HepG2 (cell line): ENCODE measurements at regions not wholly inside any gene's neighbourhood (a gene's known extent, or its start where the extent isn't known, plus 50 kb on each side); places are given as distances from the start of the nearest gene placed in this dataset.

ENCODE experiments used
- ATAC-seq: fragments of 200-7000 bp; cut with Tn5 transposase; 3 replicates; pipeline ENCODE4 v1.9.1; 2020; ENCODE audit warnings: mild to moderate bottlenecking, moderate library complexity
- BruUV-seq: library from RNA; stranded (reverse); fragments of 400-500 nt; replicated peaks from 2 replicates; lab custom pipeline; 2021; lab: Mats Ljungman, UMichigan
- CTCF ChIA-PET: fragments of 300-600 bp; formaldehyde crosslinking; extraction: SDS; loops from one replicate; lab custom pipeline; 2021; ENCODE audit warnings: low total read pairs, inconsistent platforms, low intra/inter-chr PET ratio; lab: Yijun Ruan, JAX
- POLR2A ChIA-PET: fragments of 350-600 bp; sonication (Branson Sonifier 250); formaldehyde crosslinking; loops from one replicate; lab custom pipeline; 2020; ENCODE audit warnings: antibody characterized with exemption, inconsistent platforms; lab: Yijun Ruan, JAX
- DNase-seq: peaks from one replicate; pipeline ENCODE4 v3.0.0-alpha.2; 2015; ENCODE audit warnings: low spot score
- FAIRE-seq: peaks from 3 replicates; lab custom pipeline; 2011; peaks lifted over from hg19 to GRCh38; lab: Jason Lieb, UNC
- H2AFZ ChIP-seq: one replicate; pipeline ENCODE4 v1.6.1; 2011; ENCODE audit warnings: low read length, inconsistent platforms
- H3K27ac ChIP-seq: fragments of 300-600 bp; 3 replicates; pipeline ENCODE4 v1.8.0; 2011; ENCODE audit warnings: mixed run types, mild to moderate bottlenecking, mixed read lengths, low read length, inconsistent platforms; ENCODE audit not compliant: insufficient read depth; ENCODE audit errors: extremely low read length
- H3K27me3 ChIP-seq, 2 experiments: fragments of 200-600 bp in 1 of 2; 2 replicates in 1 of 2; 3 replicates in 1 of 2; pipeline versions ENCODE4 v1.6.0 to v1.8.0; 2011; ENCODE audit warnings: low read length in 2 of 2, mild to moderate bottlenecking in 2 of 2, moderate library complexity in 2 of 2, inconsistent platforms in 1 of 2; ENCODE audit not compliant: insufficient read depth in 2 of 2, control insufficient read depth in 1 of 2
- H3K36me3 ChIP-seq, 2 experiments: fragments of 200-600 bp in 1 of 2; replicated peaks in 1 of 2; 2 replicates in 1 of 2; 3 replicates in 1 of 2; pipeline versions ENCODE4 v1.5.1 to v1.8.0; 2011; ENCODE audit warnings: low read length in 2 of 2, inconsistent platforms in 1 of 2; ENCODE audit not compliant: insufficient read depth in 2 of 2, control insufficient read depth in 1 of 2
- H3K4me1 ChIP-seq: 2 replicates; pipeline ENCODE4 v1.5.1; 2012; ENCODE audit warnings: low read length, inconsistent platforms; ENCODE audit not compliant: insufficient read depth
- H3K4me2 ChIP-seq: 2 replicates; pipeline ENCODE4 v1.6.0; 2011; ENCODE audit warnings: low read depth, low read length, inconsistent platforms
- H3K4me3 ChIP-seq, 3 experiments: fragments of 200-600 bp in 1 of 3; sonication (generic), shearing (Covaris generic) in 1 of 3; replicated peaks in 1 of 3; 2 replicates each; pipeline ENCODE4 v1.5.1; 2011 to 2016; ENCODE audit warnings: low read length in 3 of 3, inconsistent platforms in 2 of 3, low read depth in 2 of 3, mild to moderate bottlenecking in 2 of 3, control low read depth in 1 of 3, mixed read lengths in 1 of 3; ENCODE audit not compliant: insufficient read depth in 1 of 3
- H3K79me2 ChIP-seq: one replicate; pipeline ENCODE4 v1.6.1; 2011; ENCODE audit warnings: low read length, inconsistent platforms; ENCODE audit not compliant: insufficient read depth
- H3K9ac ChIP-seq: 2 replicates; pipeline ENCODE4 v1.6.0; 2011; ENCODE audit warnings: mild to moderate bottlenecking, low read depth, low read length, inconsistent platforms; ENCODE audit not compliant: insufficient read depth
- H3K9me3 ChIP-seq: 2 replicates; pipeline ENCODE4 v1.5.1; 2012; ENCODE audit warnings: mild to moderate bottlenecking, low read length
- H4K20me1 ChIP-seq: 2 replicates; pipeline ENCODE4 v1.6.0; 2011; ENCODE audit warnings: inconsistent platforms, mild to moderate bottlenecking, low read length, moderate library complexity; ENCODE audit not compliant: insufficient read depth
- AHR ChIP-seq: IDR thresholded peaks from 2 replicates; pipeline ENCODE4 v1.6.1; 2018; ENCODE audit warnings: missing genetic modification reagents, missing compliant biosample characterization
- PLRG1 ChIP-seq: fragments of 450-650 bp; conservative IDR thresholded peaks from 2 replicates; pipeline ENCODE4 v1.6.1; 2016
- ZNF30 ChIP-seq: sonication (generic); formaldehyde crosslinking; IDR thresholded peaks from 2 replicates; pipeline ENCODE4 v1.5.0; 2020; ENCODE audit warnings: mild to moderate bottlenecking, missing genetic modification reagents
- WGBS: methylation state at CpG from one replicate; pipeline ENCODE4 v1.1.6; 2017; ENCODE audit warnings: low lambda C conversion rate; 5-methylcytosine and 5-hydroxymethylcytosine counted together
- in situ Hi-C: cut with HindIII; loops from 2 replicates; pipeline ENCODE4 v1.10.0; 2017; ENCODE audit warnings: low pct_unique_long_range_greater_than_20kb; ENCODE audit not compliant: extremely low pct_ligation_motif_present
- intact Hi-C: fragments of 100-400 bp; cut with micrococcal nuclease; formaldehyde crosslinking; loops from one replicate; pipeline ENCODE4 v1.10.0; 2022; ENCODE audit not compliant: unreplicated experiment
- TF ChIP-seq, protein P1 (sequence below), 2 experiments: sonication (generic) in 1 of 2; formaldehyde crosslinking in 1 of 2; IDR thresholded peaks; 2 replicates each; pipeline versions ENCODE4 v1.4.0 to v1.6.1; 2018 to 2020; ENCODE audit warnings: missing genetic modification reagents in 2 of 2, borderline replicate concordance in 1 of 2, low read depth in 1 of 2, mild to moderate bottlenecking in 1 of 2, missing biosample characterization in 1 of 2
- TF ChIP-seq, protein P2 (sequence below): sonication (generic); formaldehyde crosslinking; IDR thresholded peaks from 2 replicates; pipeline ENCODE4 v1.4.0; 2020; ENCODE audit warnings: low read depth, missing genetic modification reagents

DNA sequence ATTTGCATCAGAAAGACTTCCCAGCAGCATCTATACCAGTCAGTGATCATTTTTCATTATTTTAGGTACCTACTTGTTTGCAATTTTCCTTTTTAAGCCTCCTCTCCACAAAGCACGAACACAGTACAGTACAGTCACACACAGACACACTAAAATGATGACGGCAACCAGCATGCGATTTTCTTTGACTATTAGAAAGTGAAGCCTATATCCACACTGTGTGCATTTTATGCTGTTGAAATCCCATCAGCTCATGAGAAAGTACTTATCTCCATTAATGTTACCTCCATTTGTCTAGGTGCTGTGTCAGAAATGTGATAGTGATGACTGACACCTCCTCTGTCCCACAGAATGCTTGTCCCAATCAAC, 294.7 kb upstream of the MEIS2 start:
- H3K4me2 ChIP-seq, result no peak overlapping the region
- in situ Hi-C loops, result no loop called here
- no peak overlapping the region for H3K27ac ChIP-seq
- DNase-seq (no peak), ATAC-seq (no peak), FAIRE-seq (no peak)
- ChIA-PET CTCF (no interaction called here), POLR2A (no interaction called here)
- no peaks in the 10 kb centered on the region; a peak in 1 of 5 replicates for H3K27me3 ChIP-seq
- TF ChIP-seq PLRG1 (no peak), ZNF30 (CRISPR knock-in tag) (no peak), AHR (CRISPR knock-in tag) (no peak)
- TF ChIP-seq, protein P1, sequence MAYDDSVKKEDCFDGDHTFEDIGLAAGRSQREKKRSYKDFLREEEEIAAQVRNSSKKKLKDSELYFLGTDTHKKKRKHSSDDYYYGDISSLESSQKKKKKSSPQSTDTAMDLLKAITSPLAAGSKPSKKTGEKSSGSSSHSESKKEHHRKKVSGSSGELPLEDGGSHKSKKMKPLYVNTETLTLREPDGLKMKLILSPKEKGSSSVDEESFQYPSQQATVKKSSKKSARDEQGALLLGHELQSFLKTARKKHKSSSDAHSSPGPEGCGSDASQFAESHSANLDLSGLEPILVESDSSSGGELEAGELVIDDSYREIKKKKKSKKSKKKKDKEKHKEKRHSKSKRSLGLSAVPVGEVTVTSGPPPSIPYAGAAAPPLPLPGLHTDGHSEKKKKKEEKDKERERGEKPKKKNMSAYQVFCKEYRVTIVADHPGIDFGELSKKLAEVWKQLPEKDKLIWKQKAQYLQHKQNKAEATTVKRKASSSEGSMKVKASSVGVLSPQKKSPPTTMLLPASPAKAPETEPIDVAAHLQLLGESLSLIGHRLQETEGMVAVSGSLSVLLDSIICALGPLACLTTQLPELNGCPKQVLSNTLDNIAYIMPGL (CRISPR knock-in tag; IDR thresholded peaks at IDR 0.05; ENCODE audit: borderline replicate concordance in 1 of 2, low read depth in 1 of 2), result no peak
- TF ChIP-seq, protein P2, sequence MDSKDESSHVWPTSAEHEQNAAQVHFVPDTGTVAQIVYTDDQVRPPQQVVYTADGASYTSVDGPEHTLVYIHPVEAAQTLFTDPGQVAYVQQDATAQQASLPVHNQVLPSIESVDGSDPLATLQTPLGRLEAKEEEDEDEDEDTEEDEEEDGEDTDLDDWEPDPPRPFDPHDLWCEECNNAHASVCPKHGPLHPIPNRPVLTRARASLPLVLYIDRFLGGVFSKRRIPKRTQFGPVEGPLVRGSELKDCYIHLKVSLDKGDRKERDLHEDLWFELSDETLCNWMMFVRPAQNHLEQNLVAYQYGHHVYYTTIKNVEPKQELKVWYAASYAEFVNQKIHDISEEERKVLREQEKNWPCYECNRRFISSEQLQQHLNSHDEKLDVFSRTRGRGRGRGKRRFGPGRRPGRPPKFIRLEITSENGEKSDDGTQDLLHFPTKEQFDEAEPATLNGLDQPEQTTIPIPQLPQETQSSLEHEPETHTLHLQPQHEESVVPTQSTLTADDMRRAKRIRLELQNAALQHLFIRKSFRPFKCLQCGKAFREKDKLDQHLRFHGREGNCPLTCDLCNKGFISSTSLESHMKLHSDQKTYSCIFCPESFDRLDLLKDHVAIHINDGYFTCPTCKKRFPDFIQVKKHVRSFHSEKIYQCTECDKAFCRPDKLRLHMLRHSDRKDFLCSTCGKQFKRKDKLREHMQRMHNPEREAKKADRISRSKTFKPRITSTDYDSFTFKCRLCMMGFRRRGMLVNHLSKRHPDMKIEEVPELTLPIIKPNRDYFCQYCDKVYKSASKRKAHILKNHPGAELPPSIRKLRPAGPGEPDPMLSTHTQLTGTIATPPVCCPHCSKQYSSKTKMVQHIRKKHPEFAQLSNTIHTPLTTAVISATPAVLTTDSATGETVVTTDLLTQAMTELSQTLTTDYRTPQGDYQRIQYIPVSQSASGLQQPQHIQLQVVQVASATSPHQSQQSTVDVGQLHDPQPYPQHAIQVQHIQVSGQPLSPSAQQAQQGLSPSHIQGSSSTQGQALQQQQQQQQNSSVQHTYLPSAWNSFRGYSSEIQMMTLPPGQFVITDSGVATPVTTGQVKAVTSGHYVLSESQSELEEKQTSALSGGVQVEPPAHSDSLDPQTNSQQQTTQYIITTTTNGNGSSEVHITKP (CRISPR knock-in tag), result no peak
- peaks cover 35% of the 10 kb centered on the region for H3K9me3 ChIP-seq
- H3K79me2 ChIP-seq, result no peaks in the 10 kb centered on the region
- no peaks in the 10 kb centered on the region for H4K20me1 ChIP-seq
- BruUV-seq, result no TSS peak
- 3% methylated on average over 3 of the region's 3 CpGs for WGBS
- H3K4me3 ChIP-seq, result no peak overlapping the region
- intact Hi-C loops, result no loop called here
- H3K4me1 ChIP-seq, result no peaks in the 10 kb centered on the region
- no peaks in the 10 kb centered on the region for H3K36me3 ChIP-seq
- H3K9ac ChIP-seq, result no peak overlapping the region
- no peak overlapping the region for H2AFZ ChIP-seq
